ENCODE measurements at regions not wholly inside any gene's neighbourhood (a gene's known extent, or its start where the extent isn't known, plus 50 kb on each side); places are given as distances from the start of the nearest gene placed in this dataset.

GRCh38 chr3:134722969-134723368, 72.1 kb upstream of the EPHB1 start:
- TF ChIP-seq EZH2 (IDR thresholded peaks at IDR 0.05; ENCODE audit: low read length, missing control alignments) (no peak), CTCF (conservative IDR thresholded peaks at IDR 0.05 in 1 of 2, IDR thresholded peaks at IDR 0.05 in 1 of 2; ENCODE audit: low read depth in 1 of 2, low read length in 2 of 2) (no peak)

Measured in fibroblast of lung (primary cell).